Common myeloid progenitor, CD34-positive (primary cell): ENCODE measurements at regions not wholly inside any gene's neighbourhood (a gene's known extent, or its start where the extent isn't known, plus 50 kb on each side); places are given as distances from the start of the nearest gene placed in this dataset.
"Not testable (repeated sequence)": the region's sequence is repeated elsewhere in the genome, so short reads cannot be mapped to it uniquely, and the experiment has no call there.

Source experiments
- CTCF ChIA-PET: fragments of 350-600 bp; sonication (Branson Sonifier 250); formaldehyde crosslinking; loops from one replicate; lab custom pipeline; 2021; ENCODE audit warnings: antibody characterized with exemption; lab: Charles Lee
- POLR2A ChIA-PET: fragments of 350-600 bp; sonication (Branson Sonifier 250); formaldehyde crosslinking; loops from one replicate; lab custom pipeline; 2021; ENCODE audit warnings: antibody characterized with exemption; lab: Charles Lee
- DNase-seq, 3 donors: peaks; one replicate each; pipeline versions ENCODE4 v3.0.0 to v3.0.0-alpha.2; 2013
- H3K27ac ChIP-seq, 2 experiments: 1 replicate in 1 of 2; 2 replicates in 1 of 2; pipeline ENCODE4 v1.7.0; 2013; ENCODE audit warnings: inconsistent platforms in 2 of 2, low read length in 2 of 2, mild to moderate bottlenecking in 2 of 2, low read depth in 1 of 2, moderate library complexity in 1 of 2; ENCODE audit not compliant: severe bottlenecking in 2 of 2, insufficient read depth in 1 of 2, poor library complexity in 1 of 2
- H3K27me3 ChIP-seq, 5 experiments: replicated peaks in 2 of 5; 1 replicate in 3 of 5; 2 replicates in 2 of 5; pipeline versions ENCODE4 v1.6.1 to v1.7.0; 2013; ENCODE audit warnings: low read length in 4 of 5, mild to moderate bottlenecking in 2 of 5, moderate library complexity in 2 of 5, inconsistent platforms in 1 of 5; ENCODE audit not compliant: insufficient read depth in 5 of 5, control insufficient read depth in 4 of 5
- H3K36me3 ChIP-seq, 4 experiments: 1 replicate in 2 of 4; 2 replicates in 2 of 4; pipeline versions ENCODE4 v1.6.1 to v1.7.0; 2013; ENCODE audit warnings: low read length in 3 of 4, control low read depth in 1 of 4, mild to moderate bottlenecking in 1 of 4; ENCODE audit not compliant: control insufficient read depth in 4 of 4, insufficient read depth in 4 of 4
- H3K4me1 ChIP-seq, 4 experiments: 1 replicate in 3 of 4; 2 replicates in 1 of 4; pipeline versions ENCODE4 v1.6.1 to v1.7.1; 2013; ENCODE audit warnings: low read length in 3 of 4, mild to moderate bottlenecking in 3 of 4, control low read depth in 1 of 4, inconsistent platforms in 1 of 4, moderate library complexity in 1 of 4; ENCODE audit not compliant: control insufficient read depth in 4 of 4, insufficient read depth in 4 of 4; ENCODE audit errors: control extremely low read depth in 1 of 4
- H3K4me3 ChIP-seq, 7 experiments: 1 replicate in 4 of 7; 2 replicates in 3 of 7; pipeline versions ENCODE4 v1.5.1 to v1.7.0; 2013; ENCODE audit warnings: mild to moderate bottlenecking in 7 of 7, low read length in 6 of 7, moderate library complexity in 6 of 7, inconsistent platforms in 2 of 7, low read depth in 2 of 7, control low read depth in 1 of 7; ENCODE audit not compliant: insufficient read depth in 4 of 7, control insufficient read depth in 1 of 7; ENCODE audit errors: extremely low read depth in 1 of 7
- H3K9me3 ChIP-seq, 5 experiments: 1 replicate in 4 of 5; 2 replicates in 1 of 5; pipeline versions ENCODE4 v1.6.1 to v1.7.1; 2013; ENCODE audit warnings: low read length in 4 of 5, mild to moderate bottlenecking in 2 of 5, inconsistent platforms in 1 of 5, low read depth in 1 of 5, moderate library complexity in 1 of 5; ENCODE audit not compliant: control insufficient read depth in 4 of 5, insufficient read depth in 2 of 5; ENCODE audit errors: control extremely low read depth in 1 of 5
- WGBS: methylation state at CpG from one replicate; pipeline ENCODE4 v1.1.5; 2013; ENCODE audit not compliant: insufficient coverage; 5-methylcytosine and 5-hydroxymethylcytosine counted together

GRCh38 chr2:91742973-91743490 is 3051.6 kb downstream of the RPIA start:
- POLR2A ChIA-PET, DNase-seq, H3K4me1 ChIP-seq, H3K4me3 ChIP-seq, H3K36me3 ChIP-seq, CTCF ChIA-PET, H3K9me3 ChIP-seq, H3K27me3 ChIP-seq, H3K27ac ChIP-seq: not testable (repeated sequence)
- 58% methylated on average over 6 of the region's 8 CpGs for WGBS

DNA sequence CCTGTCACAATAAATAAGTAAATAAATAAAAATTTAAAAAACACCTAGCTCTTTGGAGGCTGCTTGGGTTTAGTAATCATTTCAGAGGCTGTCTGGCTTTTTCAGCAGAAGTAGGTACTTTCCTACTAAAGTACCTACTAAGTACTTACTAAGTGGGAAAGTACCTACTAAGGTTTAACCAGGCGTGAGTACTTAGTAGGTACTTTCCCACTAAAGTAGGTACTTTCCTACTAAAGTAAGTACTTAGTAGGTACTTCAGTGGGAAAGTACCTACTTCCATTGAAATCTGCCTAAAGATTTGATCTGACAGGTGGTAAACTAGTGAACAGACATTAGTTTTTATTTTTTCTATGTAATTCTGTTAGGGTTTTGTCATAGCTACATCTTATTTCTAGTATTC is 3052.4 kb downstream of the RPIA start:
- POLR2A ChIA-PET, H3K27ac ChIP-seq, H3K27me3 ChIP-seq, H3K4me3 ChIP-seq, H3K4me1 ChIP-seq, H3K36me3 ChIP-seq, H3K9me3 ChIP-seq, DNase-seq, CTCF ChIA-PET: not testable (repeated sequence)
- no CpG with 5 or more reads among the region's 1 CpG for WGBS

- DNase-seq: not testable (repeated sequence)
Observed at GRCh38 chr2:91744700-91745141, 3053.2 kb downstream of the RPIA start.

GRCh38 chr2:91748902-91749301 is 3057.4 kb downstream of the RPIA start:
- no peaks in the 10 kb centered on the region for H3K36me3 ChIP-seq
- H3K27ac ChIP-seq: no peak overlapping the region
- peaks cover 0 to 8% (median 0%) of the 10 kb centered on the region in 5 experiments for H3K9me3 ChIP-seq
- WGBS: 32% methylated on average over 39 of the region's 52 CpGs
- CTCF ChIA-PET: no interaction called here
- POLR2A ChIA-PET: no interaction called here
- peak in 1 of 3 donors; percentile 1 for DNase-seq
- H3K4me1 ChIP-seq: no peaks in the 10 kb centered on the region
- peaks cover 2 to 7% (median 2%) of the 10 kb centered on the region in 5 experiments for H3K27me3 ChIP-seq
- no peak overlapping the region for H3K4me3 ChIP-seq

More at GRCh38 chr2:91744700-91745141, 3053.2 kb downstream of the RPIA start:
- H3K27me3 ChIP-seq, H3K27ac ChIP-seq, H3K36me3 ChIP-seq, POLR2A ChIA-PET, H3K4me3 ChIP-seq, CTCF ChIA-PET, H3K9me3 ChIP-seq, H3K4me1 ChIP-seq: not testable (repeated sequence)
- WGBS: 83% methylated on average over 4 of the region's 16 CpGs

- DNase-seq: peak in 1 of 3 donors; percentile 1
- H3K9me3 ChIP-seq, POLR2A ChIA-PET, CTCF ChIA-PET, H3K4me1 ChIP-seq, H3K27me3 ChIP-seq, H3K27ac ChIP-seq, H3K4me3 ChIP-seq, H3K36me3 ChIP-seq: not testable (repeated sequence)
- no CpG with 5 or more reads among the region's 12 CpGs for WGBS
Observed at GRCh38 chr2:91749665-91750064, 3058.2 kb downstream of the RPIA start.

DNA sequence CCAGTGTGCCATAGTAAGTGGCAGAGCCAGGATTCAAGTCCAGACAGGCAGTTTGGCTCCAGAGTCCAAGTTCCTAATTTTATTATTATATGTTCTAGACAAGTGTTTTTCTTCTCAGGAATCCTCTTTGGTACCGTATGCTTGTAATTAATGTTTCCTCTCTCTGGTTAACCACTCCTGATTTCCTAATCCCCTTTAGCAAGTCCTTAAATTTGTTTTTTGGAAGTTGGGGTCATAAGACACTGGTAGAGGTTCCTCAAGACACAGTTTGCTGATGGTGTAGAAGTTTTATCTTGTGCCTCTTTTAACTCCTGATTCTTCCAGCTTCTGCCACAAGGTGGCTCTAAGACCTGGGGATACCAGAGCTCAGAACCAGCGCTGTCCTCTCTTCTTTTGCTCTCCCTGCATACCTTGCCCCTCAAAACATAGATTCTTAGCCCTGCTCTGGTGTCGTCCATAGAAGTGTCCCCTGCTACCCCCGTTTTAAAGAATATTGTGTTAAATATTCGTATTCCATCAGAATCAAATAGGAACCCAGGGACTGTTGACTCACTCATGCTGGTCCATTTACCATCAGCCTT is 3068.0 kb downstream of the RPIA start:
- DNase-seq, H3K27me3 ChIP-seq, H3K4me3 ChIP-seq, H3K36me3 ChIP-seq, POLR2A ChIA-PET, CTCF ChIA-PET, H3K4me1 ChIP-seq, H3K9me3 ChIP-seq, H3K27ac ChIP-seq: not testable (repeated sequence)
- WGBS: no CpG with 5 or more reads among the region's 5 CpGs

DNA sequence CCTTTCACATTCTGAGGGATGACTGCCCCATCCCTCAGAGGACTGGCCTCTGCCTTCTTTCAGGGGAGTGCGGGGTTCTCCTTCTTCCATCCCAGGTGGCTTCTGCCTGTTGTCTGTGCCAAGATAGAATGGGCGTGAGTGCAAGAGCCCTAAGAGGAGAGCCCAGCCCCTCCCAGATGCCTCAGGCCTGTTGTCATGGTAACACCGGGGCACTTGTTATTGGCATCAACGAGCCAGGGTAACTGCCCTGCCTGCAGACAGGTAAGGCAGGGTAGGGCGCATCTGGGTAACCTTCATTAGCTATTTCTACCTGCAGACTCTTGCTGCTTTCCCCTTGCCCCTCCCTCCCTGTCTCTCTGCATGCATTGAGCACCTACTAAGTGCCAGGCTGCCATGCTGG is 3069.2 kb downstream of the RPIA start:
- WGBS: 89% methylated on average over 2 of the region's 5 CpGs
- POLR2A ChIA-PET: not testable (repeated sequence)

More for the DNA sequence above, 3069.2 kb downstream of the RPIA start:
- H3K27me3 ChIP-seq, CTCF ChIA-PET, DNase-seq, H3K4me1 ChIP-seq, H3K4me3 ChIP-seq, H3K27ac ChIP-seq, H3K36me3 ChIP-seq, H3K9me3 ChIP-seq: not testable (repeated sequence)
